OCI-LY3 (cell line): ENCODE measurements at regions not wholly inside any gene's neighbourhood (a gene's known extent, or its start where the extent isn't known, plus 50 kb on each side); places are given as distances from the start of the nearest gene placed in this dataset.

Source experiments
- EZH2phosphoT487 ChIP-seq: fragments of 200-600 bp; shearing (Covaris generic); IDR thresholded peaks from 2 replicates; pipeline ENCODE4 v1.6.1; 2018; ENCODE audit warnings: antibody characterized with exemption, mixed run types, low read depth
- TF ChIP-seq, protein P1 (sequence below): fragments of 200-600, 300-600 bp; sonication (generic); IDR thresholded peaks from 2 replicates; pipeline ENCODE4 v1.5.1; 2014; ENCODE audit warnings: antibody characterized with exemption, low read length, low read depth

DNA sequence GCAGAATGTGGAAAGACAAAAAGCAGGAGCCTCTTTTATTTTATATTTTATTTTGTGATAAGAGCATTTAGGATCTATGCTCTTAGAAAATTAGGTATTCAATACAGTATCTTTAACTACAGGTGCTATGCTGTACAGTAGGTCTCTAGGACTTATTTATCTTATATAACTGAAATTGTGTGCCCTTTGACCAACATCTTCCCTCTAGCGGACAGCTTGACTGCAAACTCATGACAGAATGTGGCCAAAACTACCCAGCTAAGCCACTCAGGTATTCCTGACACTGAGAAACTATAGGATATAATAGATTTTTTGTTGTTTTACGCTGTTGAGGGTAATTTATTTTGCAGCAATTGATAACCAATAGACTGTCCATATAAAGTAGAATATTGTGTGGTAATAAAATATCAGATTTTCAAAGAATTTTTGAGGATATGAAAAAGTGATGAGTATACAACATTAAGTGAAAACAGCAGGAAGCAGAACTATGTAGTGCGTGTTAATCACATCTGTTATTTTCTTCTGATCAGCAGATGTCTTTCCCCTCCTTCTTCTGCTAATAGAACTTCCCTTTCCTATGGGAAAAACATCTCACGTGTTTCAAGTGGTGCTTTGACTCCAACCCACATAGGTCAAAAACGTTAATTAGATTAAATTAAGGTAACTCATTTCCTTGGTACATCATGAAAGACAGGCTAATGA lies 69.9 kb upstream of the SELENOP start:
- TF ChIP-seq, protein P1, sequence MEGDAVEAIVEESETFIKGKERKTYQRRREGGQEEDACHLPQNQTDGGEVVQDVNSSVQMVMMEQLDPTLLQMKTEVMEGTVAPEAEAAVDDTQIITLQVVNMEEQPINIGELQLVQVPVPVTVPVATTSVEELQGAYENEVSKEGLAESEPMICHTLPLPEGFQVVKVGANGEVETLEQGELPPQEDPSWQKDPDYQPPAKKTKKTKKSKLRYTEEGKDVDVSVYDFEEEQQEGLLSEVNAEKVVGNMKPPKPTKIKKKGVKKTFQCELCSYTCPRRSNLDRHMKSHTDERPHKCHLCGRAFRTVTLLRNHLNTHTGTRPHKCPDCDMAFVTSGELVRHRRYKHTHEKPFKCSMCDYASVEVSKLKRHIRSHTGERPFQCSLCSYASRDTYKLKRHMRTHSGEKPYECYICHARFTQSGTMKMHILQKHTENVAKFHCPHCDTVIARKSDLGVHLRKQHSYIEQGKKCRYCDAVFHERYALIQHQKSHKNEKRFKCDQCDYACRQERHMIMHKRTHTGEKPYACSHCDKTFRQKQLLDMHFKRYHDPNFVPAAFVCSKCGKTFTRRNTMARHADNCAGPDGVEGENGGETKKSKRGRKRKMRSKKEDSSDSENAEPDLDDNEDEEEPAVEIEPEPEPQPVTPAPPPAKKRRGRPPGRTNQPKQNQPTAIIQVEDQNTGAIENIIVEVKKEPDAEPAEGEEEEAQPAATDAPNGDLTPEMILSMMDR: no peak
- no peak for TF ChIP-seq EZH2phosphoT487
